GM21367 (cell line): ENCODE measurements at regions not wholly inside any gene's neighbourhood (a gene's known extent, or its start where the extent isn't known, plus 50 kb on each side); places are given as distances from the start of the nearest gene placed in this dataset.

ENCODE experiments used
- ATAC-seq: cut with Tn5 transposase; IDR thresholded peaks from one replicate; pipeline ENCODE4 v1.9.1; 2021; ENCODE audit not compliant: unreplicated experiment

DNA sequence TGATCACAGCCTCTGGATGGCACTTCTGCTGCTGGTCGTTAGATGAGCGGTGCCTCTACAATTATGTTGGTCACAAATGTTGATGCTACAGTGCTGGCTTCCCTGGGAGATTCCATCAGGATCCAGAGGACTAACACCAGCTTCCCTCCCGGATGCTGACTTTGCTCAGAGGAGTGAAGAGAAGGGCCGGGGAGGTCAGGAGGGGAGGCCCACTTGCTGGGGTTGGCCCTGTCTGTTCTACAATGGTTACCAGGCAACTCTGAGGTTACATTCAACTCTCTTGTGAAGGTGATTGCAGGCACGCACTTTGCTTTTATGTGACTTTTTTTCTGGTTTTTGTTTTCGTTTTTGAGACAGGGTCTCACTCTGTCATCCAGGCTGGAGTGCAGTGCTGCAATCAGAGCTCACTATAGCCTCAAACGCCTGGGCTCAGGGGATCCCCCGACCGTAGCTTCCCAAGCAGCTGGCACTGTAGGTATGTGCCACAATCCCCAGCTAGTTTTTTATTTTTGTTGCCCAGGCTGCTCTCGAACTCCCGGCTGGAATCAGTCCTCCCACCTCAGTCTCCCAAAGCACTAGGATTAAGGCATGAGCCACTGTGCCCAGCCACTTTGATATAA, 112.5 kb downstream of the ADSS2 start:
- ATAC-seq = no peak

DNA sequence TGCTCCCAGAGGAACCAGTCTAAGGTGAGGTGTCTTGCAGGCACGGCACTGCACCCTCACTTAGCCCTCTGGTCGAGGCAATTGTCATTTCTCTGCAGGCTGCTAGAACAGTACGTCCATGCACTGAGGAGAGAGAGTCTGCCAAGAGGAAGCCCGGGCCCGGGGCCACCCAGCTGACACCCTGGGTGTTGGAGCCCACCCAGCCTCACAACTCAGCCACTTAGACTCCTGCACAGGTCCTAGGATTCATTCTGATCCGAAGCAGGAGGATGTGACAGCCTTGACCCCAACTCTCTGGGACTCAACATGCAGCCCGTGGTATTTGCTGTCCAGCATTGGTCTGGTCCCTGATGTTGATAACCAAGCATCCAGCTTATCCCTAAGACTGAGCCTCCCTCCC, 111.9 kb downstream of the ADSS2 start:
- no peak for ATAC-seq

DNA sequence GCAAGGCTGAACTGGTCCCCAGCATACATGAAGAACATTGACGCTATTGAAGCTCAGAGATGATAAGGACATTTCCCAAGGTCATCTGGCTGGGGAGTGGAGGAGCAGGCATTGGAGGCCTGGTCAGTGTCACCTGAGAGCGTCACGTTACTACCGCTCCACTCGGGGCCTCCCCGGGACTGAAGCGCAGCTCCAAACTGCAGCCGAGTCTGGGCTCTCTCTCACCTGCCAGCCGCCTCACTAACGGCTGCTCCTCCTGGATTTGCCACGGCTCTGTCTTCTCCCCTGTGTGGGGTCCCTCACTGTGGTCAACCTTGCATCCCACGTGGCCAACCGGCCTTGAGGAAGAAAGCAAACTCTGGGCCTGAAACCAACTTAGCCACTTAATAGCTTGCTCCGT, 111.3 kb downstream of the ADSS2 start:
- no peak for ATAC-seq

DNA sequence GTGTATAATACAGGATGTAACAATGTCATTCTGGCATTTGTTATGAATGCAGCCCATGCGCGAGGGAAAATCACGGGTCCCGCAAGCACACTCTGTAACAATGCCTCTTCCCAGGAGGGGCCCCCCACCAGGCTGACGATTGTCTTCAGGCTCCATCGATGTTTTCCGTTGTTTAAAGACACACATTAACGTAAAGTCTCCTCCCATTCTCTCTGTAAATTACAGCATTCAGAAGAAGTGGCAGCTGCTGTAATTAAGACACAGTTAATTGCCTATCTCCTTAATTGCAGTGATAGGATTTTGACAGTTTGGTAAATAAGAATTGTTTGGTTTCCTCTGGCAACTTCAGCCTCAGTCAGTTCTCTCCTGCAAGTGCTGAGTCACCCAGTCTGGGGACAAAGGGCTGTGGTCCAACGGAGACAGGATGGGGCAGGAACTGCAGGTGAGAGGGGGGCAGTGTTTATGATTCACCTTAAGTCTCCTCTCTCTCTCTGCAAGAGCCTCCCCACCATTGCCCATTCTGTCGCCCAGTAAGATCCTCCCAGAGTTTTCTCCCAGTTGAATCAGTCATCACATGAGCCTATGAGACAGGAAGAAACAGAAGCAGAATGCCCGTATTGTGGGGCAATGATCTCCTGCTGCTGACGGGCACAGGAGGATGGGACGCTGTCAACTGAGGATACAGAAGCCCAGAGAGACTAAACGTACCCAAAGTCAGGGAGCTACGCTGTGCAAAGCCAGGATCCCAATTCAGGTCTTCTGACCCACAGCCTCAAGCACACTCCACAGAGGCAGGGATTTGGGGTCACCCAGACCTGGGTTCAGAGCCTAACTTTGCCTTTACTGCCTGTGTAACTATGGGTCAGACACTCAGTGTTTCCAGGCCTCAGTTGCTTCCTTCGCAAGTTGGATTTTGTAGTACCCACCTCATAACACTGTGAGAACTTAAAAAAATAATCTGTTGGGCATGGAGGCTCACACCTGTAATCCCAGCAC, 110.0 kb downstream of the ADSS2 start:
- ATAC-seq = peak; percentile 42

DNA sequence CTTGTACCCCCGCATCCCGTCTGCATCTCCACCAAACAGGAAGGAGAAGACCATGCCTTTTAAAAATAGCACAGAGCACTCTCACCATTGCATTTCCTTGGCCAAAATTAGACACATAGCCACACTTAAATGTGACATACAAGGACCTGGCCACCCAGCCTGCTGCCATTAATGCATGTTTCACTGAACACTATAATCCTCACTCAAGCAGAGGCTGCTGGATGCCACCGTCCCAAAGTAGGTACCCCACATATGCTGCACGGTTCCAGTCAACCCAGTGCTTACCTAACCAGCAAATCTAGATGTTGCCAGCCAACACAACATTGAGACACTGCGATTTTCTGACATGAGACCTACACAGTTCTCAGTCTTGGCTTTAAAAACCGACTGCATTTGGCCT, 107.7 kb downstream of the ADSS2 start:
- no peak for ATAC-seq

DNA sequence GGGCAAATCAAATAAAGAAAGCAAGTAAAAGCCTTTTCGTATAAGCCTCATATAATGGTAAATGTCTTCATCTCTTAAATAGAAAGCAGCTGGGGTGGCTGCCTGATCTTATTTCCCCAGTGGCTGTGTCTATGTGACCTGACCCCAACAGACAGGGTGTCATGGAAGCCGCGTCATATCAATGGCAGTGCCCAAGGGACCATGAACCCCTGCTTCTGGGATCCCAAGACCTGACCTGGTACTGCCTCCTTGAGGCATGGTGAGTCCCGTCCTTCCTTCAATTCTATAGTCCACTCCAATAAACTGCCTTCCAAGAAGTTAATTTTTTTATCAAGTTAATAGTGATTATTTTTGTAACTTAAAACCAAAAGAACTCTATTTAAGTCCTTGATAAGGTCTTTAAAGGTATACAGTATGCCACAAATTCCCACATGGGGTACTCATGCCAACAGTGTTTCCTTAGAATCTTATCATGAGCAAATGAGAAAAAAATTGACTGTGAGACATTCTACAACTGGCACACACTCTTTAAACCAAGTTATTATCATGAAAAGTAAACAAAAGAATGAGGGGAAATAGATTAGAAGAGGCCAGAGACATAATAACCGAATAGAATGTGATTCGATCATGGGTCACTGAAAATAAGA, 104.6 kb downstream of the ADSS2 start:
- ATAC-seq = no peak

DNA sequence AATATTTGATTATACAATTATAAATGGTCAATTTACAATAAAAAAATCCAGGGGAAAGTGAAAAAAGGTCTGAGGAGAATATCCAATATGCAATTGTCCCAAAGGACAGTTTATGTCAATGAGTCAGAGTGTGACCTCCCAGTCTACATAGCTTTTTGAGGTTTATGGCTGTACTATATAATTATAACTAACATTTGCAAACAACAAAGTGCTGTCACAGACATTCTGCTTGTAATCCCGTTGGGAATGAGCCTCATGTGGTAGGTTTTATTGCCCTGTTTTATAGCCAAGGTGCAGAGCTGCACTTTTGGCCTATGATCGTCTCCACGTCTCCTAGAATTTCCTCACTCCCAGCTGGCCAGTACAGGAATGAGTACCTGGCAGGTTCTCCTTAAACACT, 103.8 kb downstream of the ADSS2 start:
- ATAC-seq = no peak

DNA sequence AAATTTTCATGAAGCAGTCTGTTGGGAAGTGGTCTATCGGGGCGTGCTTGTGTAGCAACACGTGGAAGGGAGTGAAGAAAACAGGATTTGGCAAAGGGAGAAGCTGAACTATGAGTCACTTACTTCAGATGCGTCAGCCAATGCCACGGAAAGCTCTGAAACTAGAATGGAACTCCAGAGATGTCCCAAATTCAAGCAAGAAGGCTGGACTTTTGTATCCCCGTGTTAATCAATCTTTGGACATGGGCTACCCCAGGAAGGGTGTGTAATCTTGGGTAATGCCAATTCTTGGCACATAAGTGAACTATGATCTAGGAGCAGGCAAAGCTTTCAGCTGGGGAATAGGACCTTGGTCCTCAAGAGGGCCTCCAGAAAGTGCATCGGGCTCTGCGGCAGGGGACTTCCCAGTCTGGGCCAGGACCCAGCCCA, 102.6 kb downstream of the ADSS2 start:
- no peak for ATAC-seq

DNA sequence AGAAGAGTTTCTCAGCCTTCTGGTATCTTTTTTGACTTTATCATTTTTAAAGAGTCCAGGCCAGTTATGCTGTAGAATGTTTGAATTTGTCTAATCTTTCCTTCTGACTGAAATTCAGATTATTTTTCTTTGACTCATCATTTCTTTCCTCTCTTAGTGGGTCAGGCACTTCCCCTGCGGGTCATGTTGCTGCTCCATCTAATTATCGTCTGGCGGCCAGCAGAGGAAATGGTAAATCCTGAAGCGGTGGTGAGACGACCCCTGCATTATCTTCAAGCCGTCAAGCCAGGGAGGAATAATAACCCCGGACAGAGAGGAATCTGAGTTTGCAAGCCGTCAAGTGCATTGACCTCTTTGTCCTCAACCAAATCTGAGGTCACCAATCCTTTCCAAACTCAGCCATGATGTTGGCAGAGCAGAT, 102.1 kb downstream of the ADSS2 start:
- ATAC-seq = no peak

DNA sequence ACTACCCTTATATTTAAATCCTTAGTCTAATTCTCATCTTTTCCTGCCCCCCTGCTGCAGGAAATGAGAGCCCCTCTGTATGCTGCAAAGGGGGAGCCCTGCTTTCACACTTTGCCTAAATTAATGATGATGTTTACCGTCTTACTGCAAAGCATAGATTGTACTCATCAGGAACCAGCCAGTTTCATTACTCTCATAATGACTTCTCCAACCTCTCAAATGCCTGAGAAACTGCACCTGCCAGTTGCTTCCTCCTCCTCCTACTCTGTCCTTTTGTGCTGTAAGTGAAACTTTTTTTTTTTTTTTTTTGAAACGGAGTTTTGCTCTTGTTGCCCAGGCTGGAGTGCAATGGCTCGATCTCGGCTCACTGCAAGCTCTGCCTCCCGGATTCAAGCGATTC, 101.7 kb downstream of the ADSS2 start:
- peak; percentile 71 for ATAC-seq

DNA sequence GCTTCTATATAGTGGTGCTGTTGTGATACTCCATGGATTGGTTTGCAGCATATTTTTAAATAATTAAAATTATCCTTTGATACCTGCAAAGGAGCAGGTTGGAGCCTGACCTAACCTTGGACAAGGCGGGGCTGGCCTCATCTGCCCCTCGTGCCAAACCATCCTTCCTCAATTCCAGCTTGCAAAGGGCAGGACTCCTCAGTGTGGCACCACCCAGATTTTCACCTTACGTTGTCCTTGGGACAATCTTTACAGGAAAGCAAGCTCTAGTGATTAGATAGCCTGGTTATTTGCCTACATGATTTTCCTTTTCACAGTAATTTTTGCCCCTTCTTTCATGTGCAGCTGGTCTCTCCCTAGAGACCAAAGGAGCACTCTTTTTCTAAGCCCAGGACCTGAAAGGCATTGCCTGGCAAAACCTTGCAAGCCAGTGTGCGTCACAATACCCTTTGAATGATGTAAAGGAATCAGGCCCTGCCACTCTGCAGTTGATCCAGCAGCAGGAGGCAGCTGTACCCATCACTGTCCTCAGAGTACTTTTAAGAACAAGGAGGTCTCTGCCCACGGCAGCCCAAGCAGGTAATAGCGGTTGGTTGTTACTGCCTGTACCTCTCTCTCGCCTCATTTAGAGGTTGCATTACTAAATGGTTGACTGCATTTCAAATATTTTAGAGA, 99.4 kb downstream of the ADSS2 start:
- ATAC-seq = no peak

DNA sequence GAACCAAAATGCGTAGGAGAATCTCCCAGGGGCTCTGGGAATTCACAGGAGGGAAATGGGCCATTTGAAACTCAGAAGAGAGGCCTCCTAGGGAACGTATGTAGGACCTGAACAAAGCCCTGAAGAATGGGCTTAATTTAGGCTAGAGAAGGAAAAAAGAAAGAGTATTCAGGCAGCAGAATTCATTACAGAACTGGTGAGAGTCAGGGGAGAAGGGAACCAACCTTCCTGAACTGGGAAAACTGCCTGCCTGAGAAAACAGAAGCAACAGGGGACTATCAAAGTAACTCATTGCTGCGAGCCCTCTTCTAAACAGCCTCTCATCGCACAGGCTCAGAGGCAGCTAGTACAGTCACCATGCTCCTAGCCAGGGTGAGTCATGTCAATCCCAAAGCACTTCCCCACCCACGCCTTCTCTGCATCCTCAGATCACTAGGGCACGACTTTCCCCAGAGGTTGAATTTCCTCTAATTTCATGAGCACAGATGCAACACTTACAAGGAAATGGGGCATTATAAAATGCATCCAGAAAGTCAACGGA, 98.1 kb downstream of the ADSS2 start:
- peak; percentile 62 for ATAC-seq

DNA sequence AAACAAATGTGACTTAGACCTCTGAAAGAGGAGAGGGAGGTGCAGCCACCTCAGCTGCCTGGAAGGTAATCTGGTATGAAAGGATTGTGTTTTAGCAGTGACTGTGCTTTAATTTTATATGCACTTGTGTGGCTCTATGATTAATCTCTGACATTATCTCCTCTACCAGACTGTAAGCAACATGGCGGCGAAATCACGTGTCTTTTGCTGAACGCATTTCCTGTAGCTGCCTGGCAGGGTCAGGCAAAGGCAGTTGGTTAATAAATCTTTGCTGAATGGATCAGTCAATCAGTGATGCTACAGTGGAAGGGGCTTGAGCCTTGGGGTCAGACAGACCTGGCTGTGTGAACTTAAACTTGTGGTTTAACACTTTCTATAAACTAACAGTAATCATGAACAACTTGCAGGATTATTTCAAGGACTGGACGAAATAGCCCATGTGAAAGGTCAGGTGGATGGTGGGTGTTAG, 96.9 kb downstream of the ADSS2 start:
- ATAC-seq = no peak

DNA sequence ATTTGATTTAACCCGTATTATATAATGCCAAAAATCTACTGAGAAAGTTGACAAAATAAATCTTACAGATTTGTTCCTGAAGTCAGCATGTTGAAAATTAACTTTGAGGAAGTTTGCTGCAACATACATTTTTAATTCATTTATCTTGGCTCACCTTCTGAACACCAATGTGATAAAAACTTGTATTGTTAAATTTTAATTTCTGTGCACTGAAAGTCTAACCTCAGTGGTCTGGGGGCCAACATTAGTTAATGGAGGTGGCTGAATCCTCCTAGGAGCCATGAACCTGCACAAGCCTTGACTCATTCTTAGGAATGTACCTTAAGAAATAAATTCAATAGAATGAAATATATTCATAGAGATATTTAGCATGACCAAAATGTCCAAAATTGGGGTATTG, 95.3 kb downstream of the ADSS2 start:
- no peak for ATAC-seq
